ENCODE measurements at regions not wholly inside any gene's neighbourhood (a gene's known extent, or its start where the extent isn't known, plus 50 kb on each side); places are given as distances from the start of the nearest gene placed in this dataset.
"Not testable (repeated sequence)": the region's sequence is repeated elsewhere in the genome, so short reads cannot be mapped to it uniquely, and the experiment has no call there.

DNA sequence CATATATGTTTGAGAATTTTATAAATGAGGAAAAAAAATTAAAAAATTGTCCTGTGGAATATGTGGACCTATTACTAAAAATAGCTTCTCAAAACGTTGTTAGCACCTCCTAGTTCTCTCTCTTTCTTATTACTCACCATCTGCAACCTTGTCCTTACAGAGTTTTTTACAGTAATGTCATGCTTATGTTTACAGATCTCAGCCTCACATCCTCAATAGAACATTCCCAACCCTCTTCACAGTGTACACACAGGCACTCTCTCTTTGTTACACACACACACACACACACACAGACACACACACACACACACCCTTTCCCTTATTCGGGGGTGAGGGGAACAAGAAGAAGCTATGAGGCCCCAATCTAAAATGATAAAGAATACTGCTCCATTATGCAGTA lies 197.7 kb downstream of the SLITRK6 start:
- DNase-seq = no peak

GRCh38 chr13:85597790-85598500 lies 201.3 kb downstream of the SLITRK6 start:
- DNase-seq = no peak

GRCh38 chr13:85592211-85592610 lies 207.0 kb downstream of the SLITRK6 start:
- DNase-seq = peak; percentile 9

GRCh38 chr13:85590231-85590931 lies 208.8 kb downstream of the SLITRK6 start:
- no peak for DNase-seq

DNA sequence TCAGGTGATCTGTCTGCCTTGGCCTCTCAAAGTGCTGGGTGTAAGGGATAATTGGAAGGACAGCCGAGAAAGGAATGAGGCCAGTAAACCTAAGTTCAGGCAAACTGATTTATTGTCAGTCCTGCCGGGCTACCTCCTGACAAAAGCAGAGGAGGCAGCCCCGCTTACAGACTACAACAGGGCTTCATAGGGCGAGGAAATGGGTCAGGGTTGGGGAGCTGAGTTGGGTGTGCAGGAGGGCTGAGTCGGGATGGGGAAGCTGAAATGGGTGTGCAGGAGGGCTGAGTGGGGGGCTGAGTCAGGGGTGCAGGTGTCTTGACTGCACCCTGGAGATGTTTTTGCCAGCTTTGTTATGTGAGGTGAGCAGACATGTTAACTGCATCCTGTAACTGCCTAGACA lies 210.2 kb downstream of the SLITRK6 start:
- DNase-seq = no peak

DNA sequence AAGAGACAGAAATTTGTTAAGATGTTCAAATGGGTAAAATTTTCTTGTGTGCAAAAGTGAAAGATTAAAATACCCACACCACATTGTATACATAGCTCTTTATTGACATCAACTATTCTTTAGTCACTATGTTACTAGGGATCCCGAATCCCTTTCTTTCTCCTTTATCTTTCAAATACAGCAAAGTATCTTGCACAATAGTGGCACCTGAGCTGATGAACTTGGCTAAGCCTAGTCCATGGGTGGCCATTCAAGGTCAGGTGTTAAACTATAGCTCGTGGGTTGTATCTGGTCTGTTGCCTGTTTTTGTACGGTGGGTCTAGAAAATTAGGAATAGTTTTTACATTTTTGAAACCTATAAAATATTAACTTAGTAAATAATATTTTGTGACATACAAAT lies 210.9 kb downstream of the SLITRK6 start:
- no peak for DNase-seq

DNA sequence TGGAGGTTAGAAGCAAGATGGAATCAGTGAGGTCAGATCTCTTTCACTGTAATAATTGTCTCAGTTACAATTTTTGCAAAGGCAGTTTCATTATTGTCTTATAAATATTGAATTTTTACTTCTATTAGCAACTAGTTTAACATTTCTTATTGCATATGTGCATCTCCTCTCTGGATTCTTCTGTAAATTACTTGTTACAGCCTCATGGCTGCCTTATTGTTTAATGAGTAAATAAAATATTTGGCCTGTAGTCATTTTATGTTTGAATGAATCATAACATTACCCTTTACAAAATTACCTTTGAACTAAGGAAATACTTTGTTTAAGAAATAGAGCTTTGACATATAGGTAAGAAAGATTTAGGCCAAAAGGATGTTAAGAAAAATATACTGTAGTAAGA lies 212.4 kb downstream of the SLITRK6 start:
- no peak for DNase-seq

GRCh38 chr13:85586422-85586831 lies 212.8 kb downstream of the SLITRK6 start:
- no peak for DNase-seq

GRCh38 chr13:85582890-85583289 lies 216.3 kb downstream of the SLITRK6 start:
- DNase-seq = no peak

DNA sequence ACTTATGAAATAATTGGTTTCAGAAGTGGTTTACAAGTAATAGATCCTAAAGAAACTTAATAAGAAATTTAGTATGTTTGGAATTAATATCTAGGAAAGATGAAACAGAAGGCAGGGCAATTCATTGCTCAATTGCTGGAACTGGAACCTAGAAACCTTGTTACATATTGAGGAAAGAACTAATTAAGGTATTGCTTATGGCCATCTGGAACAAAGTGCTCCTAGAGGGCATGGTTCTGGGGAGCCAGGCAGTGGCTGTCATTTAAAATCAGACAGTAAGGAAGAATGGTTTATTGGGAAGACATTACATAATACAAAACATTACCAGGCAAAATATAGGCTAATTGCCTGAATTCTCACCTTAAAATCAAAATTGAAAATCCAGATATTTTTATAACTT lies 224.1 kb downstream of the SLITRK6 start:
- no peak for DNase-seq

DNA sequence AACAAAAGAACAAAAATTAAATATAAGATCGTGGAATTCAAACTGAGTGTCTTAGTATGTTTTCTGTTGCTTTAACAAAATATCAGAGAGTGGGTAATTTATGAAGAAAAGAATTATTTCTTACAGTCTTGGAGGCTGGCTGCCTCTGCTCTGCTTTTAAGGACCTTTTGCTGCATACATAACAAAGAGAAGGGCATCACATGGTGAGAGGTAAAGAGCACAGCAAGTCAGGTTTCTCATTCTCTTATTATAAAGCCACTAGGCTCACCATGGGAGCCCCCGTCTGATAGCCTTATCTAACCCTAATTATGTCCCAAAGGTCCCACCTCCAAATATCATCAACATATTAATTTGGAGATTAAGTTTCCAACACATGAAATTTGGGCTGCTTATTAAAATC lies 231.3 kb downstream of the SLITRK6 start:
- DNase-seq = no peak

DNA sequence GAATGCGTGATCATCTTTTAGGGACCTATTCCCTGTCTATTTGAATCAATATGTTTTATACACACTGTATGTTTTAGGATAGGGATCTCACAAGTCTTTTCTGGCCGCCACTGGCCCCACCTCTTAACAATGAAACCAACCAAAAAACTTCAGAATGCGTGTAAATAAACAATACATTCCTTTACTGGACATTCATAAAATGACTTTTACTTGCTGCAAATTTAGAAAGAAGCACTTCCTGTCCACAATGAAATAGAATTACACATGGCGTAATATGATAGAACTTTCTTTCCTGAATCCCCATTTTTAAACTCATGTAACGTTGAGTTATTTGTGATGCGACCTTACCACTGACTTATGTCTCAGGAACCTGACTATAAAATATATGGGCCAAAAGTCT lies 233.6 kb downstream of the SLITRK6 start:
- no peak for DNase-seq

- no peak for DNase-seq
These were observed 234.6 kb downstream of the SLITRK6 start for GRCh38 chr13:85564598-85564997.

DNA sequence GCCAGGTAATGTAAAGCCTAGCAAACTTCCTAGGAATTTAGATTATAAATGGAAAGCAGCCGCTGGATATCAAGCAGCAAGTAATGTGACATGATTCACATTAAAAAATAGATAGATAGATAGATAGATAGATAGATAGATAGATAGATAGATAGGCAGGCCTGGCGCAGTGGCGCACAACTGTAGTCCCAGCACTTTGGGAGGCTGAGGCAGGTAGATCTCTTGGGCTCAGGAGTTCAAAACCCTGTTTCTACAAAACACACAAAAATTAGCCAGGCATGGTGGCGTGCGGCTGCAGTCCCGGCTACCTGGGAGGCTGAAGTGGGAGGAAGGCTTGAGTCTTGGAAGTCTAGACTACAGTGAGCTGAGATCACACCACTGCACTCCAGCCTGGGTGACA lies 236.9 kb downstream of the SLITRK6 start:
- DNase-seq = no peak

- no peak for DNase-seq
These were observed 241.3 kb downstream of the SLITRK6 start for GRCh38 chr13:85557691-85558467.

DNA sequence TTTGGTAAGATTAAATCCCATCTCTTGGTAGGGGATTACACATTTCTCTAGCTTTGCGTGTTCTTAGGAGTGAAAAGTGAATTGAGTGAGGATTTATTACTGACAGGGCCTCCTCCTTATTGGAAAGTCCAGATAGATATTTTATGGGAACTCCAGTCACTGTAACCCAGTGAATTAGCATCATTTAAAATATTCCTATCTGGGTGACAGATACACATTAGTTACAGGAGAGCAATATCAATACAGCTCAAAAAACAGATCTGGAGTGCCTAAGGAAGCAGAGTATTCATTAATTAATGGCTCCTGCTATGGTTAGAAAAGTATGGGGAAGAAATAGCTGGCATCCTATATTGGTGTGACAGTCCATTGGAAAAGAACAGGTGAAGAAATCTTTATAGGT lies 248.2 kb downstream of the SLITRK6 start:
- no peak for DNase-seq

DNA sequence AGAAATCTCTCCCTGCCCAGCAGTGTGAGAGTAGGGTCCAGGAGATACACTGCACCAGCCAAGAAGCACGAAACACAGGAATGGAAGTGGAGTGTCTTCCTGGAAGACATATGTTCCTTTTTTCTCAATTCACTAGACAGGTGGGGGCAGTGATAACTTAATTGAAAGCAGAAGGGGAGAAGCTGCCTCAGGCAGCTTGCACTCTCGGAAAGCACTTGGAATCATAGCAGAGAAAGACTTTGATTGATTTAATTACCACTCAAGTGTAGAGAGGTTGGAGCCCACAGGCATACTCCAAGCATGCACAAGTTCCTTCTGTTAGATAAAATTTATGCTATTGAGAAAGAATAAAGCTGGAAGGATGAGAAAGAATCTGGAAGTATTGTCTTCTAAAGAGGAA lies 249.4 kb downstream of the SLITRK6 start:
- no peak for DNase-seq

- DNase-seq = not testable (repeated sequence)
These were observed 250.4 kb downstream of the SLITRK6 start for GRCh38 chr13:85548845-85549244.

DNA sequence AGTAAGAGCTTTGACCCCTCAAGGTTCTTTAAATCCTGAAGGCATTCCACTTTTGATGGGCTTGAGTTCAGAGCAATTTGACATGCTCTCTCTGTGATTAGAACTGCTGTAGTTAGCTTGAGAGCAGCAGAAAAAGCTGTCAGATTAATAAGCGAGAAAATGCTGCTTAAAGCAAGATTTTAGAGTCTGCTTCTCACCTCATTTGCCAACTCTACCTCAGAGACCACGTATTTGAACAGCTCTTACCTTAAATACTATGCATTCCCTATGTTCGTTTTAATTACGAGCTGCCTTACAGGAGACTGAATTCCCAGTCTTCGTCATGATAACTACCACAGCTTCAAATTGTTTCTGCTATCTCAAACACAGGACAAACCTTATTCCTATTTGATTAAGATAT lies 253.4 kb downstream of the SLITRK6 start:
- DNase-seq = no peak

- no peak for DNase-seq
These were observed 254.5 kb downstream of the SLITRK6 start for GRCh38 chr13:85544756-85545155.

GRCh38 chr13:85543144-85543543 lies 256.1 kb downstream of the SLITRK6 start:
- peak; percentile 41 for DNase-seq

GRCh38 chr13:85541476-85541875 lies 257.7 kb downstream of the SLITRK6 start:
- no peak for DNase-seq

DNA sequence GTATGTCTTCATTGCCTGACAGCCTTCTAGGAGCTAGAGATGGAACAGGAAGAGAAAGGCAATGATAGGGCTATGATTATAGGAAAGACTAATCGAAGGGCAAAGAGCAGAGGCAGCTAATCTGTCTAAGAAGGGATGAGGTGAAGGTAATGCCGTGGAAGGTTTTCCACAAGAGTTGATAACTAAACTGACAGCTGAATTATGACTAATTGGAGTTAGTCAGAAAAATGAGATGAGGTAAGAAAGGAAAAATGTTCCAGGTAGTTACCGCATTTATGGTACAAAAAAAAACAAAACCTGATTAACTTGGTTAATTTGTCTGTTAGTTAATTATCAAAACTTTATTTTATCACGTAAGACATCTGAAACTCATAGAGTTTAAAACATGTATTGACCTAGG lies 260.3 kb downstream of the SLITRK6 start:
- DNase-seq = no peak

Data from tongue (tissue), 1 donor.